HFFc6 (cell line): ENCODE measurements at regions not wholly inside any gene's neighbourhood (a gene's known extent, or its start where the extent isn't known, plus 50 kb on each side); places are given as distances from the start of the nearest gene placed in this dataset.

ENCODE experiments used
- DNase-seq: peaks from one replicate; pipeline ENCODE4 v3.0.0-alpha.2; 2018
- H3K27ac Mint-ChIP-seq: 2 replicates; pipeline ENCODE4 v1.8.0; 2020; ENCODE audit warnings: mild to moderate bottlenecking, mixed read lengths
- H3K27me3 Mint-ChIP-seq: 2 replicates; pipeline ENCODE4 v1.8.0; 2021; ENCODE audit warnings: mild to moderate bottlenecking, moderate library complexity, mixed read lengths; ENCODE audit not compliant: insufficient read depth
- H3K36me3 Mint-ChIP-seq: 2 replicates; pipeline ENCODE4 v1.8.0; 2021; ENCODE audit warnings: low read depth, mixed read lengths
- H3K4me1 Mint-ChIP-seq: 2 replicates; pipeline ENCODE4 v1.8.0; 2020; ENCODE audit warnings: low read depth, mixed read lengths
- H3K4me3 Mint-ChIP-seq: 2 replicates; pipeline ENCODE4 v1.8.0; 2020; ENCODE audit warnings: mild to moderate bottlenecking, moderate library complexity, mixed read lengths
- H3K9me3 Mint-ChIP-seq: 2 replicates; pipeline ENCODE4 v1.8.0; 2020; ENCODE audit warnings: mild to moderate bottlenecking, mixed read lengths
- CTCF ChIP-seq: fragments of 200-600 bp; sonication (generic); IDR thresholded peaks from 2 replicates; pipeline ENCODE4 v1.5.0; 2021; ENCODE audit warnings: antibody characterized with exemption, mild to moderate bottlenecking

- Mint-ChIP-seq H3K4me3 (no peak overlapping the region), H3K36me3 (no peaks in the 10 kb centered on the region), H3K27me3 (peaks cover 2% of the 10 kb centered on the region; the same call in 1 of the 2 replicates), H3K27ac (no peak overlapping the region), H3K4me1 (no peaks in the 10 kb centered on the region), H3K9me3 (peaks cover 31% of the 10 kb centered on the region)
- TF ChIP-seq CTCF: no peak
- DNase-seq: no peak
Observed at GRCh38 chr6:50330963-50331362, 281.2 kb upstream of the DEFB112 start.

GRCh38 chr6:50333696-50334095 lies 284.0 kb upstream of the DEFB112 start:
- H3K4me3 Mint-ChIP-seq: no peak overlapping the region
- no peak overlapping the region for H3K27ac Mint-ChIP-seq
- no peak for DNase-seq
- no peak for TF ChIP-seq CTCF
- no peaks in the 10 kb centered on the region for H3K36me3 Mint-ChIP-seq
- no peaks in the 10 kb centered on the region for H3K4me1 Mint-ChIP-seq
- peaks cover 33% of the 10 kb centered on the region for H3K9me3 Mint-ChIP-seq
- H3K27me3 Mint-ChIP-seq: no peaks in the 10 kb centered on the region

- no peak overlapping the region for H3K4me3 Mint-ChIP-seq
- no peaks in the 10 kb centered on the region for H3K4me1 Mint-ChIP-seq
- no peak overlapping the region for H3K27ac Mint-ChIP-seq
- H3K9me3 Mint-ChIP-seq: peaks cover 40% of the 10 kb centered on the region
- TF ChIP-seq CTCF: no peak
- H3K36me3 Mint-ChIP-seq: no peaks in the 10 kb centered on the region
- no peaks in the 10 kb centered on the region for H3K27me3 Mint-ChIP-seq
- no peak for DNase-seq
Observed at GRCh38 chr6:50337532-50338122, 287.9 kb upstream of the DEFB112 start.

- DNase-seq: no peak
- Mint-ChIP-seq H3K27ac (no peak overlapping the region), H3K27me3 (peaks cover 1% of the 10 kb centered on the region; the same call in 1 of the 2 replicates), H3K4me3 (no peak overlapping the region), H3K36me3 (no peaks in the 10 kb centered on the region), H3K9me3 (peaks cover 36% of the 10 kb centered on the region), H3K4me1 (no peaks in the 10 kb centered on the region)
- TF ChIP-seq CTCF: no peak
Observed at GRCh38 chr6:50353603-50354002, 303.9 kb upstream of the DEFB112 start.

- Mint-ChIP-seq H3K27ac (no peak overlapping the region), H3K4me1 (no peaks in the 10 kb centered on the region), H3K27me3 (peaks cover 1% of the 10 kb centered on the region; the same call in 1 of the 2 replicates), H3K9me3 (peaks cover 50% of the 10 kb centered on the region), H3K4me3 (no peak overlapping the region), H3K36me3 (peaks cover 5% of the 10 kb centered on the region; the same call in 1 of the 2 replicates)
- TF ChIP-seq CTCF: no peak
- DNase-seq: no peak
Observed at GRCh38 chr6:50358113-50358512, 308.4 kb upstream of the DEFB112 start.
